Frontal cortex (tissue), 3 donors: ENCODE measurements at regions not wholly inside any gene's neighbourhood (a gene's known extent, or its start where the extent isn't known, plus 50 kb on each side); places are given as distances from the start of the nearest gene placed in this dataset.

ENCODE experiments used
- DNase-seq, 2 donors: peaks; one replicate each; pipeline ENCODE4 v3.0.0; 2012; ENCODE audit warnings: low spot score in 2 of 2
- FAIRE-seq: peaks from 2 replicates; lab custom pipeline; 2012; peaks lifted over from hg19 to GRCh38; lab: Jason Lieb, UNC
- donor health status: control.
- donor health status: control.
- donor health status: control.

GRCh38 chr5:61970218-61970617 is 335.8 kb upstream of the KIF2A start:
- DNase-seq (no peak), FAIRE-seq (no peak)

DNA sequence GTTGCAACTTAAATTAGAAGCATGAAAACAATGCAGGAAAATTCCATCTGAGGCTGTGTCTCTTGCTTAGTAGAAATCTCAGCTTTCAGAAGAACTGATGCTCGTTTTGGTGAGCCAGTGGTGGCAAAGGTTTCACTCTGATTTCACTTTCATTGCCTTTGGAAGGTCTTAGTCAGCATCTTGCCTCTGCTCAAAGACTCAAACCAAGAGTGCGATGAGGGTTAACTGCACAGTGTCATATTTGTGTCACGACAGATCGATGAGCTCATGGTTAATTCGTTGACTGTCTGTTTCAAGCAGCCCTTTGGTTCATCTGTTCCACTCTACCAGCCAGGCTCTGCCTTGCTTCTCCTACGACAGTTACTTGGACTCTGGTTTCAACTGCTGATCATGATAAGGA is 331.3 kb upstream of the KIF2A start:
- DNase-seq (no peak), FAIRE-seq (no peak)

GRCh38 chr5:61981886-61982285 is 324.1 kb upstream of the KIF2A start:
- FAIRE-seq (no peak), DNase-seq (no peak)

- DNase-seq (no peak), FAIRE-seq (no peak)
Observed at GRCh38 chr5:61991430-61991829, 314.6 kb upstream of the KIF2A start.

- FAIRE-seq (no peak), DNase-seq (no peak)
Observed at GRCh38 chr5:61991866-61992265, 314.1 kb upstream of the KIF2A start.

DNA sequence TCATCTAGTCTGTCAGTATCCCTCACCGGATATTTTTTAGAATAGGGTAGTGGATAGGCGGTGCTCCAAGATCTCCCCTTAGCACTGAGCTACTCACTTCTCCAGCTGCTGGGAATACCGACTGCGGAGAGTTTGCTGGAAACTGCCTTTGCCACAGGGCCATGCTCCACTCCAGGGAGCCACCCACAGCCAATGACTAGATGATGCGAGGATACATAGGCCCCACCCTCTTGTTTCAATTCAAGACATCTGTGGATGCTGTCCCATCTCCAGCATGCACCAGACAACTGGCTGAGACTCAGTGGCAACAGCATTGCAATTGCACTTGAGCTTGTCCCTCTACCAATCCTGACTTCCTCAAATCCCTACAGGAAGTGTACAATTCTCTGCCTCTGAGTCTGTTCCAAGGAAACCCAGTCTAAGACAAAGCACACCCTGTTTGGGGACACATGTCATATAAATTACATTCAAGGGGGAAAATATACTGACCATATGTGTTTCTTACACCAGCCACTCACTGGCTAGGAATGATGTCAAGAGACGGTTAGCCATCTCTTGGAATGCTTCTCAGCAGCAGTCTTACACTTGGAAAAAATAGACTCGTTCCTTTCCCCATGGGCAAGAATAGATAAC is 312.6 kb upstream of the KIF2A start:
- no peak for DNase-seq
- FAIRE-seq: no peak

DNA sequence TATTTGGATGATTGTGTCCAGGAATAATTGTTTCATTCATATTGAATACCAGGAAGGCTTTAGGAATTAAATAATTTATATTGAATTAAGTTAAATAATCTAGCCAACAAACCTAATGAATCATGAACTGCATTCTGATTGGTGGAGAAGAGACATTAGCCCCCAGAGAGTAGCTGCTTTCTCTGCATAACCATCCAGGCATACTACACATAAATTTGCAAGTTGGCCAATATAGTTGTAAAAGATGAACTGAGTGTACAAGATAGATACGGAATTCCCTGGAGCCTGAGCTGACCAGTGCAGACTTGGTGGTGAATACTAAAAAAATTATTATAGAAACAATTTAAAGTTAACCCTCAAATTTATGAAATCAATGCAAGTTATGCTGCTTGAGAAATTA is 311.8 kb upstream of the KIF2A start:
- DNase-seq: no peak
- FAIRE-seq: no peak

GRCh38 chr5:61995486-61995885 is 310.5 kb upstream of the KIF2A start:
- no peak for FAIRE-seq
- DNase-seq: no peak

GRCh38 chr5:61999371-61999770 is 306.6 kb upstream of the KIF2A start:
- FAIRE-seq (no peak), DNase-seq (no peak)

- DNase-seq (no peak), FAIRE-seq (no peak)
Observed at GRCh38 chr5:62000646-62001045, 305.4 kb upstream of the KIF2A start.

- no peak for DNase-seq
- no peak for FAIRE-seq
Observed at GRCh38 chr5:62001640-62002039, 304.4 kb upstream of the KIF2A start.

- FAIRE-seq (no peak), DNase-seq (no peak)
Observed at GRCh38 chr5:62002436-62002835, 303.6 kb upstream of the KIF2A start.

- DNase-seq (no peak), FAIRE-seq (no peak)
Observed at GRCh38 chr5:62005551-62005950, 300.5 kb upstream of the KIF2A start.

GRCh38 chr5:62007457-62007856 is 298.5 kb upstream of the KIF2A start:
- FAIRE-seq (no peak), DNase-seq (no peak)

- FAIRE-seq: no peak
- DNase-seq: no peak
Observed at GRCh38 chr5:62011089-62011664, 294.8 kb upstream of the KIF2A start.

- FAIRE-seq (no peak), DNase-seq (no peak)
Observed at GRCh38 chr5:62017092-62017491, 288.9 kb upstream of the KIF2A start.

- no peak for DNase-seq
- FAIRE-seq: no peak
Observed at GRCh38 chr5:62029303-62029702, 276.7 kb upstream of the KIF2A start.

DNA sequence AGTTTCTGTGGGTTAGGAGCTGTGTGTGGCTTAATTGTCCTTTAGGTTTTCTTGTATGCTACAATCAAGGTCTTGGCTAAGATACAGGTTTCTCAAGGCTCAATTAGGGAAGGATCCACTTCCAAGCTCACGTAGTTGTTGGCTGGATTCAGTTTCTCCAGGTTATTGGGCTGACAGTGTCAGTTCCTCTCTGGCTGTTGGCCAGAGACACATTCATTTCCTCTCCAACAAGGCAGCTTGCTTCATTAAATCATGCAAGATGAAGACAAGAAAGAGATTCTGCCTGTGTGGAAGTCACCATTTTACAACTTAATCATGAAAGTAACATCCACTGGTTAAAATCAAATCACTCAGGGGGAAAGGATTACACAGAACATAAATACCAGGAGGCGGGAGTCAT is 275.7 kb upstream of the KIF2A start:
- FAIRE-seq (no peak), DNase-seq (no peak)

DNA sequence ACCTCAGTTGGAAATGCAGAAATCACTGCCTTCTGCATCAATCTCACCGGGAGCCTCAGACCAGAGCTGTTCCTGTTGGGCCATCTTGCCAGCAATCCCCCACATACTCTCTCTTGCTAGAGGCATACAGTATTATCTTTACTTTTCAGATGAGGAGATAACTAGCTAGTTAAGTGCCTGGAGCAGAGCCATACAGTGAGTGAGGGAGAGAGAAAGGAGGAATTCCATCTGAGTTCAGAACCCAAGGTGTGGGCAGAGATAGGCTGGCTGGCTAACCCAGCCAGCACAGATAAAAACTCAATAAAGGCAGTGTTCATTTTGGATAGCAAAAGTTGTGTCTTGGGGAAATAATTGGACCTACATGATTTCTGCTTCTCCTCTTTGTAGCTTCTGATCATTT is 268.0 kb upstream of the KIF2A start:
- no peak for FAIRE-seq

DNA sequence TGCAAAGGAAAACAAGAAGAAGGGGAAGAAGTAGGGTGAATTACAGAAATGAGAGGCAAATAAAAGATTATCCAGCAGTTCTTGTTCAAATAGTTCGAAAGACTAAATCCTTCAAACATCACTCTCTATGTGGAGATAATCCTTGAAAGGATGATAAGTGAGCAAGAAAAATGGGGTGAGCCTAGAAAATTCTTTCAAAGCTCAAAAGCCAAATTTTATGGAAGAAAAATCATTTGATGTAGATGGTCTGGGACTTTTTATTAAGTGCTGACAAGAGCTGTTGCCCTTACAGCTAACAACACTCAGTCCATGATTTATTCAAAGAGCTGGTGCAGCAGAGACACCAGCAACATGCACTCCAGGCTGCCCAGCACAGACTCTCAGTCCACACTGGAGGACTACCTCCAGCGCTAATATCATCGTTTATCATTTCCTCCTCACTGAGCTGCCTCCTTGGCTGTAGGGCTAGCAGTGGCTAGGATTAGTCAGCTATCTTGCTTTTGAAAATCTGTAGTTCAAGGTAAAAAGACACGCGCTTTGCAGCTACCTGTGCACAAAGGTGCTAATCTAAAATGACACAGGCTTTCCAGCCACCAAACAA is 264.8 kb upstream of the KIF2A start:
- no peak for DNase-seq
- FAIRE-seq: no peak

More for the DNA sequence above, 268.0 kb upstream of the KIF2A start:
- no peak for DNase-seq

DNA sequence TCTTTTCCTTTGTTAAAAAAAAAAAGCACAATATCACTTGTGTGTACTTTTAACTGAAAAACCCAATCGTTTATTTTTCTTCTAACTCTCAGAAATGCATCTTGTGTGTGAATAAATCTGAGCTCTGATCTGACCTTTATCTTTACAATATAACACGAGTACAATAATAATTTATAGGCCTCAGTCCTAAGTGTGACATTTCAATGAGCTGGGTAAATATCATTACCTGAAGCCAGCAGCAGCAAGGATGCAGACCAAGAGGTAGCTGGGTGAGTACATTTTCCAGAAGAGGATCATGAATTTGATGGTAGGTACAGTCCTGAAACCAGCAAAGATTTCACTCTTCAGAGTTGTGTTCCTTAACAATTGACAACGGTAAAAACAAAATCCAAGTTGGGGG is 264.0 kb upstream of the KIF2A start:
- FAIRE-seq (no peak), DNase-seq (no peak)
